ENCODE measurements at regions not wholly inside any gene's neighbourhood (a gene's known extent, or its start where the extent isn't known, plus 50 kb on each side); places are given as distances from the start of the nearest gene placed in this dataset.
"Not testable (repeated sequence)": the region's sequence is repeated elsewhere in the genome, so short reads cannot be mapped to it uniquely, and the experiment has no call there.

GRCh38 chr12:9304540-9304939 is 96.3 kb upstream of the PZP start:
- not testable (repeated sequence) for DNase-seq

- DNase-seq, result not testable (repeated sequence)
These were observed 87.7 kb upstream of the PZP start for GRCh38 chr12:9295872-9296271.

GRCh38 chr12:9294072-9294620 is 86.0 kb upstream of the PZP start:
- not testable (repeated sequence) for DNase-seq

GRCh38 chr12:9293391-9293790 is 85.2 kb upstream of the PZP start:
- DNase-seq, result not testable (repeated sequence)

GRCh38 chr12:9289984-9290383 is 81.8 kb upstream of the PZP start:
- not testable (repeated sequence) for DNase-seq

- not testable (repeated sequence) for DNase-seq
These were observed 76.5 kb upstream of the PZP start for GRCh38 chr12:9284724-9285123.

GRCh38 chr12:9284197-9284596 is 76.0 kb upstream of the PZP start:
- not testable (repeated sequence) for DNase-seq

GRCh38 chr12:9283346-9284095 is 75.3 kb upstream of the PZP start:
- DNase-seq, result peak; percentile 15

- DNase-seq, result no peak
These were observed 68.8 kb upstream of the PZP start for GRCh38 chr12:9276990-9277389.

- no peak for DNase-seq
These were observed 65.1 kb upstream of the PZP start for GRCh38 chr12:9273276-9273675.

GRCh38 chr12:9271875-9272274 is 63.7 kb upstream of the PZP start:
- DNase-seq, result no peak

- DNase-seq, result no peak
These were observed 56.4 kb upstream of the PZP start for GRCh38 chr12:9264546-9264945.

GRCh38 chr12:9260931-9261330 is 52.7 kb upstream of the PZP start:
- no peak for DNase-seq

GRCh38 chr12:9258676-9259075 is 50.5 kb upstream of the PZP start:
- DNase-seq, result no peak
